GM12878 (cell line): ENCODE measurements at regions not wholly inside any gene's neighbourhood (a gene's known extent, or its start where the extent isn't known, plus 50 kb on each side); places are given as distances from the start of the nearest gene placed in this dataset.

Source experiments
- ATAC-seq: fragments of 200-7000 bp; cut with Tn5 transposase; 3 replicates; pipeline ENCODE4 v1.9.1; 2020; ENCODE audit warnings: mild to moderate bottlenecking, moderate library complexity
- BruUV-seq: library from RNA; stranded (reverse); fragments of 400-500 nt; replicated peaks from 2 replicates; lab custom pipeline; 2021; lab: Mats Ljungman, UMichigan
- CTCF ChIA-PET: fragments of 300-600 bp; sonication (Branson Sonifier 250); formaldehyde crosslinking; extraction: SDS; loops from one replicate; lab custom pipeline; 2021; ENCODE audit warnings: inconsistent platforms; lab: Yijun Ruan, JAX
- POLR2A ChIA-PET: fragments of 350-600 bp; formaldehyde crosslinking; extraction: SDS; loops from one replicate; lab custom pipeline; 2021; ENCODE audit warnings: inconsistent platforms; lab: Charles Lee
- RAD21 ChIA-PET: fragments of 300-600 bp; sonication (Branson Sonifier 250); formaldehyde crosslinking; loops from one replicate; lab custom pipeline; 2023; ENCODE audit warnings: antibody characterized with exemption; ENCODE audit not compliant: unreplicated experiment; lab: Charles Lee
- SMC1A ChIA-PET: fragments of 300-600 bp; sonication (Branson Sonifier 250); formaldehyde crosslinking; loops from one replicate; lab custom pipeline; 2023; ENCODE audit not compliant: unreplicated experiment, uncharacterized antibody; lab: Charles Lee
- DNase-seq: peaks from one replicate; pipeline ENCODE4 v3.0.0-alpha.2; 2011; ENCODE audit warnings: low read depth, low spot score
- FAIRE-seq: peaks from 3 replicates; lab custom pipeline; 2011; peaks lifted over from hg19 to GRCh38; lab: Jason Lieb, UNC
- H2AFZ ChIP-seq: 2 replicates; pipeline ENCODE4 v1.6.0; 2011; ENCODE audit warnings: low read depth, low read length, control low read depth; ENCODE audit not compliant: control insufficient read depth
- H3K27ac ChIP-seq: 2 replicates; pipeline ENCODE4 v1.5.1; 2011; ENCODE audit warnings: control low read depth; ENCODE audit not compliant: control insufficient read depth, insufficient read depth
- H3K27me3 ChIP-seq, 2 experiments: replicated peaks in 1 of 2; 2 replicates each; pipeline versions ENCODE4 v1.6.0 to v1.6.1; 2011; ENCODE audit warnings: low read length in 1 of 2; ENCODE audit not compliant: control insufficient read depth in 2 of 2, insufficient read depth in 2 of 2
- H3K36me3 ChIP-seq, 2 experiments: 2 replicates each; pipeline ENCODE4 v1.5.1; 2011; ENCODE audit warnings: low read length in 1 of 2; ENCODE audit not compliant: control insufficient read depth in 2 of 2, insufficient read depth in 2 of 2
- H3K4me1 ChIP-seq: 2 replicates; pipeline ENCODE4 v1.6.1; 2011; ENCODE audit warnings: mild to moderate bottlenecking, low read length, moderate library complexity, mixed read lengths; ENCODE audit not compliant: control insufficient read depth, insufficient read depth
- H3K4me2 ChIP-seq: 2 replicates; pipeline ENCODE4 v1.6.0; 2011; ENCODE audit warnings: control low read depth; ENCODE audit not compliant: control insufficient read depth, insufficient read depth
- H3K4me3 ChIP-seq: fragments of 200-600 bp; sonication (generic); 2 replicates; pipeline ENCODE4 v1.5.1; 2016
- H3K79me2 ChIP-seq: 2 replicates; pipeline ENCODE4 v1.6.0; 2011; ENCODE audit warnings: low read length; ENCODE audit not compliant: control insufficient read depth, insufficient read depth
- H3K9ac ChIP-seq: 2 replicates; pipeline ENCODE4 v1.8.0; 2011; ENCODE audit warnings: low read length, control low read depth, mixed read lengths; ENCODE audit not compliant: control insufficient read depth, insufficient read depth
- H3K9me3 ChIP-seq: replicated peaks from 3 replicates; pipeline ENCODE4 v1.5.1; 2011; ENCODE audit warnings: mild to moderate bottlenecking, low read length; ENCODE audit not compliant: control insufficient read depth, insufficient read depth
- H4K20me1 ChIP-seq: 2 replicates; pipeline ENCODE4 v1.6.0; 2011; ENCODE audit not compliant: control insufficient read depth, insufficient read depth
- ATF7 ChIP-seq: fragments of 450-650 bp; IDR thresholded peaks from 2 replicates; pipeline ENCODE4 v1.6.1; 2016; ENCODE audit warnings: low read depth, mild to moderate bottlenecking
- CREB1 ChIP-seq: IDR thresholded peaks from 2 replicates; pipeline ENCODE4 v1.6.1; 2012; ENCODE audit warnings: low read depth, mild to moderate bottlenecking, inconsistent platforms
- CREM ChIP-seq: IDR thresholded peaks from 2 replicates; pipeline ENCODE4 v1.6.1; 2014; ENCODE audit warnings: antibody characterized with exemption, low read depth
- ETV6 ChIP-seq, 2 experiments: fragments of 450-650 bp in 1 of 2; IDR thresholded peaks in 1 of 2; conservative IDR thresholded peaks in 1 of 2; 2 replicates each; pipeline ENCODE4 v1.6.1; 2014; ENCODE audit warnings: antibody characterized with exemption in 1 of 2, borderline replicate concordance in 1 of 2, low read depth in 1 of 2, mild to moderate bottlenecking in 1 of 2, moderate library complexity in 1 of 2
- GATAD2B ChIP-seq: fragments of 450-650 bp; conservative IDR thresholded peaks from 2 replicates; pipeline ENCODE4 v1.6.1; 2017; ENCODE audit warnings: low read depth, mild to moderate bottlenecking, moderate library complexity
- HDGF ChIP-seq: fragments of 450-650 bp; IDR thresholded peaks from 2 replicates; pipeline ENCODE4 v1.6.1; 2016; ENCODE audit warnings: antibody characterized with exemption
- IRF3 ChIP-seq: fragments of 450-650 bp; IDR thresholded peaks from 2 replicates; pipeline ENCODE4 v1.6.1; 2014; ENCODE audit warnings: mild to moderate bottlenecking
- MLLT1 ChIP-seq: fragments of 450-650 bp; IDR thresholded peaks from 2 replicates; pipeline ENCODE4 v1.6.1; 2016; ENCODE audit warnings: mild to moderate bottlenecking
- MYC ChIP-seq: IDR thresholded peaks from 2 replicates; pipeline ENCODE4 v1.6.1; 2011; ENCODE audit warnings: mild to moderate bottlenecking, low read length, moderate library complexity, inconsistent platforms; ENCODE audit not compliant: insufficient read depth, insufficient replicate concordance, insufficient read length, severe bottlenecking
- PKNOX1 ChIP-seq: fragments of 450-650 bp; IDR thresholded peaks from 2 replicates; pipeline ENCODE4 v1.6.1; 2016; ENCODE audit warnings: mild to moderate bottlenecking
- POU2F2 ChIP-seq: IDR thresholded peaks from 3 replicates; pipeline ENCODE4 v1.6.1; 2011; ENCODE audit warnings: low read depth, mild to moderate bottlenecking, low read length, borderline replicate concordance
- SP1 ChIP-seq: IDR thresholded peaks from one replicate; pipeline ENCODE4 v1.6.1; 2011; ENCODE audit warnings: low read depth, low read length
- SRF ChIP-seq, 2 experiments: IDR thresholded peaks; 2 replicates each; pipeline ENCODE4 v1.6.1; 2011; ENCODE audit warnings: low read depth in 2 of 2, low read length in 2 of 2, mild to moderate bottlenecking in 1 of 2, moderate library complexity in 1 of 2
- SUZ12 ChIP-seq: fragments of 200-600 bp; sonication (generic); IDR thresholded peaks from one replicate; pipeline ENCODE4 v1.6.1; 2018; ENCODE audit warnings: antibody characterized with exemption, mild to moderate bottlenecking; ENCODE audit not compliant: unreplicated experiment
- YBX1 ChIP-seq: fragments of 450-650 bp; IDR thresholded peaks from 2 replicates; pipeline ENCODE4 v1.6.1; 2016; ENCODE audit warnings: antibody characterized with exemption
- YY1 ChIP-seq: IDR thresholded peaks from 2 replicates; pipeline ENCODE4 v1.6.1; 2011; ENCODE audit warnings: low read depth, mild to moderate bottlenecking, low read length
- ZNF24 ChIP-seq: fragments of 450-650 bp; IDR thresholded peaks from 2 replicates; pipeline ENCODE4 v1.6.1; 2017; ENCODE audit warnings: antibody characterized with exemption, mild to moderate bottlenecking
- WGBS: methylation state at CpG from one replicate; pipeline ENCODE4 v1.1.6; 2016; ENCODE audit warnings: low lambda C conversion rate; ENCODE audit not compliant: insufficient replicate concordance, insufficient coverage; ENCODE audit errors: missing lambda C conversion rate; 5-methylcytosine and 5-hydroxymethylcytosine counted together
- in situ Hi-C: fragments of 300-500 bp; cut with MboI; formaldehyde crosslinking; loops from 9 replicates; pipeline ENCODE4 v1.14.3; 2018; ENCODE audit warnings: mixed read lengths
- intact Hi-C: fragments of 100-400 bp; cut with micrococcal nuclease; formaldehyde crosslinking; loops from one replicate; pipeline ENCODE4 v1.14.2; 2022; ENCODE audit not compliant: unreplicated experiment
- TF ChIP-seq, protein P1 (sequence below): fragments of 450-650 bp; IDR thresholded peaks from 2 replicates; pipeline ENCODE4 v1.6.1; 2017; ENCODE audit warnings: mild to moderate bottlenecking
- TF ChIP-seq, protein P2 (sequence below): IDR thresholded peaks from 2 replicates; pipeline ENCODE4 v1.6.1; 2012; ENCODE audit warnings: low read depth, low read length, improper control_type of control experiment

- intact Hi-C loops, result no loop called here
- H3K79me2 ChIP-seq, result no peaks in the 10 kb centered on the region
- H3K27ac ChIP-seq, result no peak overlapping the region
- H3K9me3 ChIP-seq, result no peaks in the 10 kb centered on the region
- no peak overlapping the region for H3K4me2 ChIP-seq
- BruUV-seq, result no TSS peak
- ChIA-PET POLR2A (no interaction called here), RAD21 (no interaction called here), CTCF (interaction anchor here (0.6 to 1.9 kb wide), 3 partner anchors 10 to 101 kb away, joined by 3 to 4 read pairs (median 4); no protein-coding TSS in a partner anchor), SMC1A (no interaction called here)
- H3K27me3 ChIP-seq, result no peaks in the 10 kb centered on the region; a peak in 1 of 4 replicates
- no peak overlapping the region for H2AFZ ChIP-seq
- FAIRE-seq (no peak), DNase-seq (no peak), ATAC-seq (no peak)
- no peak overlapping the region for H3K9ac ChIP-seq
- no peaks in the 10 kb centered on the region for H3K4me1 ChIP-seq
- 36% methylated on average over 6 of the region's 6 CpGs for WGBS
- H3K4me3 ChIP-seq, result no peak overlapping the region
- H4K20me1 ChIP-seq, result no peaks in the 10 kb centered on the region
- in situ Hi-C loops, result no loop called here
- no peaks in the 10 kb centered on the region for H3K36me3 ChIP-seq
- TF ChIP-seq HDGF (no peak), GATAD2B (no peak), MYC (no peak), SRF (IDR thresholded peaks at IDR 0.05; ENCODE audit: low read depth in 2 of 2, low read length in 2 of 2) (no peak), SUZ12 (no peak), SP1 (no peak), YY1 (no peak), CREM (no peak), PKNOX1 (no peak), ETV6 (conservative IDR thresholded peaks at IDR 0.05 in 1 of 2, IDR thresholded peaks at IDR 0.05 in 1 of 2; ENCODE audit: borderline replicate concordance in 1 of 2, low read depth in 1 of 2) (no peak), ZNF24 (no peak), ATF7 (no peak), POU2F2 (no peak), MLLT1 (no peak), IRF3 (no peak), CREB1 (no peak), YBX1 (no peak)
- TF ChIP-seq, protein P1, sequence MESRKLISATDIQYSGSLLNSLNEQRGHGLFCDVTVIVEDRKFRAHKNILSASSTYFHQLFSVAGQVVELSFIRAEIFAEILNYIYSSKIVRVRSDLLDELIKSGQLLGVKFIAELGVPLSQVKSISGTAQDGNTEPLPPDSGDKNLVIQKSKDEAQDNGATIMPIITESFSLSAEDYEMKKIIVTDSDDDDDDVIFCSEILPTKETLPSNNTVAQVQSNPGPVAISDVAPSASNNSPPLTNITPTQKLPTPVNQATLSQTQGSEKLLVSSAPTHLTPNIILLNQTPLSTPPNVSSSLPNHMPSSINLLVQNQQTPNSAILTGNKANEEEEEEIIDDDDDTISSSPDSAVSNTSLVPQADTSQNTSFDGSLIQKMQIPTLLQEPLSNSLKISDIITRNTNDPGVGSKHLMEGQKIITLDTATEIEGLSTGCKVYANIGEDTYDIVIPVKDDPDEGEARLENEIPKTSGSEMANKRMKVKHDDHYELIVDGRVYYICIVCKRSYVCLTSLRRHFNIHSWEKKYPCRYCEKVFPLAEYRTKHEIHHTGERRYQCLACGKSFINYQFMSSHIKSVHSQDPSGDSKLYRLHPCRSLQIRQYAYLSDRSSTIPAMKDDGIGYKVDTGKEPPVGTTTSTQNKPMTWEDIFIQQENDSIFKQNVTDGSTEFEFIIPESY, result no peak
- TF ChIP-seq, protein P2, sequence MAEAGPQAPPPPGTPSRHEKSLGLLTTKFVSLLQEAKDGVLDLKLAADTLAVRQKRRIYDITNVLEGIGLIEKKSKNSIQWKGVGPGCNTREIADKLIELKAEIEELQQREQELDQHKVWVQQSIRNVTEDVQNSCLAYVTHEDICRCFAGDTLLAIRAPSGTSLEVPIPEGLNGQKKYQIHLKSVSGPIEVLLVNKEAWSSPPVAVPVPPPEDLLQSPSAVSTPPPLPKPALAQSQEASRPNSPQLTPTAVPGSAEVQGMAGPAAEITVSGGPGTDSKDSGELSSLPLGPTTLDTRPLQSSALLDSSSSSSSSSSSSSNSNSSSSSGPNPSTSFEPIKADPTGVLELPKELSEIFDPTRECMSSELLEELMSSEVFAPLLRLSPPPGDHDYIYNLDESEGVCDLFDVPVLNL, result no peak
Observed at GRCh38 chr2:109070290-109070689, 58.7 kb upstream of the SH3RF3 start.
